OCI-LY3 (cell line): ENCODE measurements at regions not wholly inside any gene's neighbourhood (a gene's known extent, or its start where the extent isn't known, plus 50 kb on each side); places are given as distances from the start of the nearest gene placed in this dataset.
"Not testable (repeated sequence)": the region's sequence is repeated elsewhere in the genome, so short reads cannot be mapped to it uniquely, and the experiment has no call there.

ENCODE experiments used
- EZH2phosphoT487 ChIP-seq: fragments of 200-600 bp; shearing (Covaris generic); IDR thresholded peaks from 2 replicates; pipeline ENCODE4 v1.6.1; 2018; ENCODE audit warnings: antibody characterized with exemption, mixed run types, low read depth
- TF ChIP-seq, protein P1 (sequence below): fragments of 200-600, 300-600 bp; sonication (generic); IDR thresholded peaks from 2 replicates; pipeline ENCODE4 v1.5.1; 2014; ENCODE audit warnings: antibody characterized with exemption, low read length, low read depth

- TF ChIP-seq, protein P1, sequence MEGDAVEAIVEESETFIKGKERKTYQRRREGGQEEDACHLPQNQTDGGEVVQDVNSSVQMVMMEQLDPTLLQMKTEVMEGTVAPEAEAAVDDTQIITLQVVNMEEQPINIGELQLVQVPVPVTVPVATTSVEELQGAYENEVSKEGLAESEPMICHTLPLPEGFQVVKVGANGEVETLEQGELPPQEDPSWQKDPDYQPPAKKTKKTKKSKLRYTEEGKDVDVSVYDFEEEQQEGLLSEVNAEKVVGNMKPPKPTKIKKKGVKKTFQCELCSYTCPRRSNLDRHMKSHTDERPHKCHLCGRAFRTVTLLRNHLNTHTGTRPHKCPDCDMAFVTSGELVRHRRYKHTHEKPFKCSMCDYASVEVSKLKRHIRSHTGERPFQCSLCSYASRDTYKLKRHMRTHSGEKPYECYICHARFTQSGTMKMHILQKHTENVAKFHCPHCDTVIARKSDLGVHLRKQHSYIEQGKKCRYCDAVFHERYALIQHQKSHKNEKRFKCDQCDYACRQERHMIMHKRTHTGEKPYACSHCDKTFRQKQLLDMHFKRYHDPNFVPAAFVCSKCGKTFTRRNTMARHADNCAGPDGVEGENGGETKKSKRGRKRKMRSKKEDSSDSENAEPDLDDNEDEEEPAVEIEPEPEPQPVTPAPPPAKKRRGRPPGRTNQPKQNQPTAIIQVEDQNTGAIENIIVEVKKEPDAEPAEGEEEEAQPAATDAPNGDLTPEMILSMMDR, result not testable (repeated sequence)
- TF ChIP-seq EZH2phosphoT487, result not testable (repeated sequence)
Observed at GRCh38 chr16:16607401-16608082, 228.6 kb downstream of the NPIPA7 start.
